Hematopoietic multipotent progenitor cell treated with erythropoietin and hydrocortisone succinate and interleukin-3 and kit ligand, for 4 days (in vitro differentiated cells): ENCODE measurements at regions not wholly inside any gene's neighbourhood (a gene's known extent, or its start where the extent isn't known, plus 50 kb on each side); places are given as distances from the start of the nearest gene placed in this dataset.

Experiments
- DNase-seq: peaks from one replicate; pipeline ENCODE4 v3.0.0-alpha.2; 2015

GRCh38 chr4:138611017-138611416, 368.9 kb upstream of the SLC7A11 start:
- no peak for DNase-seq

GRCh38 chr4:138609943-138610350, 367.8 kb upstream of the SLC7A11 start:
- DNase-seq: no peak

GRCh38 chr4:138604556-138604955, 362.4 kb upstream of the SLC7A11 start:
- no peak for DNase-seq

- DNase-seq: no peak
Observed at GRCh38 chr4:138602664-138603063, 360.5 kb upstream of the SLC7A11 start.

DNA sequence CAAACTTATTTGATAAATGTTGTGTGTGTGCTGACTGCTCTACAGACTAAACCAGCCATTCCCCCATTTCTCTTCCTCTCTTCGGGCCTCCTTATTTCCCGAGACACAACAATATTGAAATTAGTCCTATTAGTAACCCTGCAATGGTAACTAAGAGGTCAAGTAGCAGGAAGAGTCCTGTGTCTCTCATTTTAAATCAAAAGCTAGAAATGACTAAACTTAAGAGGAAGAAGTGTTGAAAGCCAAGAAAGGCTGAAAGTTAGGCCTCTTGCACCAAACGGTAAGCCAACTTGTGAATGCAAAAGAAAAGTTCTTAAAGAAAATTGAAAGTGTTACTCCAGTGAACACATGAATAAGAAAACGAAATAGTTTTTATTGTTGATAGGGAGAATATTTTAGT, 357.8 kb upstream of the SLC7A11 start:
- DNase-seq: no peak

DNA sequence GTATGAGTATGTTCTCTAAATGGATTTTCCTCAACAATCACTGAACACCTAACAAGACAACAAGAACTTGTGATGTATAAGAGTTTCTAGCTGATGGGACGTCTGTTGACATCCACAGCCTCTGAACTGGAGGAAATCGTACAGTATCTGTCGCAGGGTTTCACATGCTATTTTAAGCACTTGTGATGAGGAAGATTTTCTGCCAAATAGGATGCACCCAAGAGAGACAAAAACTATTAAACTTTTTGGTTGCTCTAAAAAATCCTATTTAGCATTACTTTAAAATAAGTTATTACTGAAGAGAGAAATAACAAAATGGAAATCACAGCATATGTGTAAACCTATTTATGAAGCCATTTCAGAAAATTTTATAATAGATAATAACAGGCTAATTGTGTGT, 356.1 kb upstream of the SLC7A11 start:
- no peak for DNase-seq

- no peak for DNase-seq
Observed at GRCh38 chr4:138596896-138597295, 354.7 kb upstream of the SLC7A11 start.

DNA sequence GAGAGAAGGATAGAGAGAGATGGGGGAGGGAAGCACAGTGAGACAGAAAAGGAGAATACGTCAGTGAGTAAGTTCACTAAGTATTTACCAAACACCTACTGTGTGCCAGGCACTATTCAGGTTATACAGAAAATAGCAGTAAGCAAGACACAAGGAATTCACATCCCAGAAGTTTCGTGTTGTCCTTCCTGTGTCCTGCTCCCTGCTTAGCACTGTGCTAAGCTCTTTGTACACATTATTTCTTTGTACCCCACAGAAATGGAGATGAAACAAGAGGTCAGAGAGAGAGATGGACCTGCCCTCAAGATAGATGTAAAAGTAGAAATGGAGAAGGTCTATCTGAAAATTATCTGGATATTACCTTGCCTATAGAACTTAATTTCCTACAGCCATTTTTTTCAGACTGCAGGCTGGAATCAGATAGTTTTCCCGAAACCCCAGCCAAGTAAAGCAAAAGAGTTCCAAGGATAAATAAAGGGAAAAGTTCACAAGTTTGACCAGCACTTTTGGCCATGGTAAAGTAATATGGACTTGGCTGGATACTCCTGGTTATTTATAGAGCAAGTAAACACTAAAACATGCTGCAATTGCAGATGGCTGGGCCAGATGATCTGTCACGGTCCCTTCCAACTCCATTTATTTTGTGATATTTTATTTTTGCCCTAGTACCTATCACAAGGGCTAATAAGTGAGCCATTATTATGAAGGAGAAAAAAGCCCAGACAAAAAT, 353.7 kb upstream of the SLC7A11 start:
- DNase-seq: no peak

DNA sequence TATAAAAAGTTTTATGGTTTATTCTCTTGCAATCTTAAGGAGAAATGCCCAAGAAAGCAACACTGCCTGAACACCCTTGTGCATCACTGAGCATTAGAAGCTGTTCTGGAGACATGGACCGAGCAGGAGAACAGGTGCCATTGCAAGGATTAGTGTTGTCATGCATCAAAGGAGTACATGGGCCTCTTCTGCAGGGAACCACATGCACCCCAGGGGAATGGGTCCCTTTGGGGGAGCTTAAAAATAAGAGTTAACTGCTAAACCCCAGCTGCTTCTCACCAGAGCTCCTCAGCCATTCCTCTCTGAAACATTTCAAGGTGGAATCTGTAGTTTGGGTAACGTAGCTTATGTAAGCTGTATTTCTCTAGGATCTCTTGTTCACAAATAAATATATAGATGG, 353.0 kb upstream of the SLC7A11 start:
- DNase-seq: no peak

DNA sequence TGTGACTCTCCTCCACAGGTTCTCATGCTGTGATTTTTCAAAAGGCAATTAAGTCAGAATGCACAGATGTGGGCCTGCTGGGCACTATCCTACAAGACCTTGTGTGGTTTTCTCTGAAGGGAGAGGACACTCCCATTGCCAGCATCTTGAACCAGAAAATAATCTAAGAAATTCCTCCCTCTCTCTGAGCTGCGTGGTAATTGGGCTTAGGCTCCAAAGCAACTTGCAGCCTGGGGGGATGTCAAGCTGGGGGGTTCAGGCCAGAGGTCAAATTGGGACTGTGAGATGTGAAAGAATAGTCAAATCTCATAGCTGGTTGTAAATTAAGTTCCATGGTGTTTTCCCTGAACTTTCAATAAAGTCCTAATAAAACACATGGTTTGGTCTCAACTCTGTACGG, 350.6 kb upstream of the SLC7A11 start:
- DNase-seq: no peak

DNA sequence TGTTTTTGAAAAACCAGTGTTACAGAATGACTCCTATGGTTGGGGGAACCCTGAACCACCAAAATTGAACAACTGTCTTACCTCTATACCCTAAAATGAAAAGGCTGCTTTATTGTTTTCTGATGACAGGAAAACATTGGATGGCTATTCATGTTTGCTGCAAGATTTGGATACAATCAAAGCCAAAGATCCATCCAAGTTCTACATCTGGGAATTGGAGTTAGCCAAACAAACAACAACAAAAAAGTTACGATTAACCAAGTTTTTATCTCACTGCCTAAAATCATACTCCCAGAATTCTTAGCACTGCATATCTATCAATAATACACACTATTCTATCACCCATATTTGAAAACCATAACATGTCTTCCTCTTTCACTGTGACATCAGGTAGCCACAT, 349.7 kb upstream of the SLC7A11 start:
- no peak for DNase-seq

DNA sequence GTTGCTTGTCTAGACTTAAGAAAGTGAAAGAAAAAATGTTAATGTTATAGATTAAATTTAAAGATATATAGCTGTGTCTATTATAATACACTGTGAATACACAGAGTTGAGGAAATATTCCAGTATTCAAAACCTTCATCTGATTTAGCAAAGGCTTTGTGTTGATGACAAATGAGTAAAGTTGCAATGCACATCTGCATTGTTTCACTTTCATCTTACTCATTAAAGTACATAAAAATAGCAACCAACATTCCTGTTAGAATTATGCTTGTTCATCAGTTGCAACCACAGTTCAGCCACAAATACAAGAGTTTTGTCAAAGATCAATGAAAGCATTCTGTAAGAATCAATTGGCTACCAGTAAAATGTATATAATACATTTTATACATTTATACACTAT, 346.4 kb upstream of the SLC7A11 start:
- no peak for DNase-seq

- no peak for DNase-seq
Observed at GRCh38 chr4:138579146-138579545, 337.0 kb upstream of the SLC7A11 start.

DNA sequence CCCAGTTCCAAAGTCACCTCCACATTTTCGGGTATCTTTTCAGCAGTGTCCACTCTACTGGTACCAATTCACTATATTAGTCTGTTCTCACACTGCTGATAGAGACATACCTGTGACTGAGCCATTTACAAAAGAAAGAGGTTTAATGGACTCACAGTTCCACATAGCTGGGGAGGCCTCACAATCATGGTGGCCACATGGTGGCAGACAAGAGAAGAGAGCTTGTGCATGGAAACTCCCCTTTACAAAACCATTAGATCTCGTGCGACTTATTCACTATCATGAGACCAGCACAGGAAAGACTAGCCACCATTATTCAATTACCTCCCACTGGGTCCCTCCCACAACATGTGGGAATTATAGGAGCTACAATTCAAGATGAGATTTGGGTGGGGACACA, 335.7 kb upstream of the SLC7A11 start:
- peak; percentile 11 for DNase-seq

DNA sequence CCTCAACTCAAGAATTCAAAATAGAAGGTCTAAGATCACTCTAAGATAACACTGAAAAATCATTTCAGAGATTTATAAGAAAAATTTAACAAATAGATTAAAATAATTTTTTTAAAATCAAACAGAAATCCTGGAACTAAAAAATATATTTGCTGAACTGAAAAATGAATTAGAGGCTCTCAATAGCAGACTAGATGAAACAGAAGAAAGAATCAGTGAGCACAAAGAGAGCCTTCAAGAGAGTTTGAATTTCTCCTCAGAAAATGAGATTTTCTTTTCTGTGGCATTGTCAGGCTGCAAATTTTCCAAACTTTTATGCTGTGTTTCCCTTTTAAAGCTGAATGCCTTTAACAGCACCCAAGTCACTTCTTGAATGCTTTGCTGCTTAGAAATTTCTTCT, 335.0 kb upstream of the SLC7A11 start:
- no peak for DNase-seq

DNA sequence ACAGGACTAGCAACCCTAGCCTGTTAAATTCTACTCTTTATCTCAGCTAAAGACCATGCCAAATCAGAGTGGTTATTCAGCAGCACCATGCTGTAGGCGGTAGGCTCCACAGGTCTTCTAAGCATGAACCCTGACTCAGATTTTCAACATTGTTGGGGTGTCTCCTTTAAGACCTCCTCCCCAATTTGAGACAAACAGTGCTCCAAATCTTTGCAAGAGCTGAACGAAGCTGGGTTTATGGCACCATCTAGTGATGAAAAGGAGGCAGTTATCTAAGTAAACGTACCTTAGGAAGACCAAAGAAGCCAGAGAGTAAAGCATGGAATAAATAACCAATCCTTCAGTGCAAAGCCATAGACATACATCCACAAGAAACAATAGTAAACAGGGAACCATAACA, 334.5 kb upstream of the SLC7A11 start:
- peak; percentile 43 for DNase-seq

GRCh38 chr4:138573246-138573645, 331.1 kb upstream of the SLC7A11 start:
- no peak for DNase-seq

DNA sequence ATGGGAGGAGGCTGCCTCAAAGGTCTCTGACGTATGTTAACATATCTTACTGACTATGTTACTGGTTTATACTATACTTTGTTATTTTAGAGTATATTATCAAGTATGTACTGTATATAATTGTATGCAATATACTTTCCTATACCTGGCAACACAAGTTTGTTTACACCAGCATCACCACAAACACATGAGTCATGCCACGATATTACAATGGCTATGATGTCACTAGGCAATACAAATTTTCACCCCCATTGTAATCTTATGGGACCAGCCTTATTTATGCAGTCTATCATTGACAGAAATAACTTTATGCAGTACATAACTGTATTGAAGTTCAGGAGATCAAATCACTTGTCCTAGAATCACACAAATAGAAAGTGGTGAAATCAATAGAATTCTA, 329.9 kb upstream of the SLC7A11 start:
- DNase-seq: no peak

DNA sequence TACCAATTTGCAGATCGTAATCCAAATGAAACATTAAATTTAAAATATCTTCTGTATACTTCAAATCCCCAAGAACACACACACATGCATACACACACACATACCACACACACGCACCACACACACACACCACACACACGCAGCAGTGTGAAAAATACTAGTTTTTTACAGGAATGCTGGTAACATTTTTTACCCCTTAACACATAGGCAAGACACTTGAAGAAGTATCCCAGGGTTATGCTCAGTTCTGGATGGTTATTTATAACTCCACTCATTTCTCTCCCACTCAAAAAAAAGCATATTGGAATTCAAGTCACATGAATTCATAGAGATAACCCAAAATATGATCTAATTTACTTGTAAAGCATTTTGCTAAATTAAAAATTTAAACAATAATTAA, 325.5 kb upstream of the SLC7A11 start:
- DNase-seq: no peak

DNA sequence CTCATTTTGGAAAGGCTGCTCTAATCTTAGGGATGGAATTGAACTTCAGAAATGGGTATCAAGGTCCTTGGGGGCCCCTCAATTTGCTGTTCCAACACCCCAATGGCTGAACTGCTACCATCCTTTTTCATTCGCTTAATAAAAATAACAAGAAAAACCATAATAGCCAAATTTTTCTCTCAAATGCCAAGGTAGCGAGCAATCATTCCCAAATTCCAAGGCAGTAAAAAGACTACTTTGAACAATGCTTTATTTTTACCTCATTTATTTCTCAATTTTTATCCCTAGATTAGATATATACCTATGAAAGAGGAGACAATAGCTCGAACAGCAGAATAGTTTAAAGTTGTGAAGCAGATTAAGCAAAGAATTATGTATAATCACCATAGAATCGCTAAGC, 323.4 kb upstream of the SLC7A11 start:
- DNase-seq: no peak

DNA sequence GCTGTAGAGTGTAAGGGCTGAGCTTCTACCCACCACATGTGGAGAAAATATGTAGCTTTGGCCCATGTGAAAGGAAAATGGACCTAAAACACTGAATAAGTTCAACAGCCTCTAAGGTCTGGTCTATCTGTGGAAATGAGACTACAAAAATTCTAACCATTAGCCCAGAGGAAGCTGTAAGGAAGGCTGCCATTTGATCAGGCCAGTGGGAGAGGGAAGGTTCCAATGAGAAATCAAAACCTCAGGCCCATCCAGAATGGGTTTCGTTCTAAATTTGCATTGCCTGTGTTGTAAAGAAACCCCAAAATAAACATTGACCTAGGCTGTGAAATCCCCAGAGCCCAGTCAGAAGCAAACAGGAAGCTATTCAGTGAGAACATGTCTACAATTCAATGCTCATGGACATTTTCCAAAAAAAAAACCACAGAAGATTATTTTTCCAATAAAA, 320.4 kb upstream of the SLC7A11 start:
- no peak for DNase-seq

DNA sequence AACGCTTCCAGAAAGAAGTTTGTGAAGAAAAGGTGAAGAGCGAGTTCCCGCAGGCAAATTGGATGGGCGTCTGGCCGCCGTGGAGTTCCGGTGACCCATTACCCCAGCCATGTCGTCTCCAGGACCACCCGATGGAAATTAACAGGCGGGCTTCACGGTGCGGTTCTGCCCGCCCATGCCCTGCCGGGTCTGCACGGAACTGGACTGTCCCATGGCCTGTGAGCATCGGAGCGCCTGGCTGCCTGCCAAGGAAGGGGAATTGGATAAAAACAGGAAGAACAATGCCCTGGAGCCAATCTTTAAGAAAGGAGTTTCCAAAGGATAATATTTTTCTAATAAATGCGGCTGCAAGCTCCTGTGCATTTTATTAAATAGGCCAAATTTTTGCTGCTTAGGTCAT, 319.8 kb upstream of the SLC7A11 start:
- no peak for DNase-seq

DNA sequence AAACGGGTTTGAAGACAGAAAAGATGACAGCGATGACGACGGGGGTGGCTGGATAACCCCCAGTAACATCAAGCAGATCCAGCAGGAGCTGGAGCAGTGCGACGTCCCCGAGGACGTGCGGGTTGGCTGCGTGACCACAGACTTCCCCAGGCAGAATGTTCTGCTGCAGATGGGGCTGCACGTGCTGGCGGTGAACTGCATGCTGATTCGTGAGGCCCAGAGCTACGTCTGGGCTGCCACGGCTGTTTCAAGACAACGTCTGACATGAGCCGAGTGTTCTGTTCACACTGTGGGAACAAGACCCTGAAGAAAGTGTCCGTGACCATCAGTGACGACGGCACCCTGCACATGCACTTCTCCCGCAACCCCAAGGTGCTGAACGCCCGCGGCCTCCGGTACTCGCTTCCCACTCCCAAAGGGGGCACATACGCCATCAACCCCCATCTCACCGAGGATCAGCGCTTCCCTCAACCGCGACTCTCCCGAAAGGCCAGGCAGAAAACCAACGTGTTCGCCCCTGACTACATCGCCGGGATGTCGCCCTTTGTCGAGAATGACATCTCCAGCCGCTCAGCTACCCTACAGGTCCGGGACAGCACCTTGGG, 319.2 kb upstream of the SLC7A11 start:
- DNase-seq: no peak

DNA sequence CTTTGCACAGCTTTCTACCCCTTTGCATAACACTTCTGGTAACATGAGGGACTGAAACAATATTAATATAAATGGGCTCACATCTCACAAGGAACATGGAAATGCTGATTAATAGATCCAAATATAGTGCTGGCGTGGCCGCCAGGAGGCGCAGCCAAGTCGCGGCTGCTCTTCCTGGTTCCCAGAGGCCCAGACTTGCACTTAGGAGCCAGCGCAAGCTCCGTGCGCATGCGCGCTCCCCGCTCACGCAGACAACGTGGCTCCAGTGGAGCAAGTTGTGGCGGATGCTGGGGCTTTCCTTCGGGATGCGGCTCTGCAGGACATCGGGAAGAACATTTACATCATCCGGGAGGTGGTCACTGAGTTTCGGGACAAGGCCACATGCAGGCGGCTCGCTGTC, 318.3 kb upstream of the SLC7A11 start:
- peak; percentile 4 for DNase-seq

DNA sequence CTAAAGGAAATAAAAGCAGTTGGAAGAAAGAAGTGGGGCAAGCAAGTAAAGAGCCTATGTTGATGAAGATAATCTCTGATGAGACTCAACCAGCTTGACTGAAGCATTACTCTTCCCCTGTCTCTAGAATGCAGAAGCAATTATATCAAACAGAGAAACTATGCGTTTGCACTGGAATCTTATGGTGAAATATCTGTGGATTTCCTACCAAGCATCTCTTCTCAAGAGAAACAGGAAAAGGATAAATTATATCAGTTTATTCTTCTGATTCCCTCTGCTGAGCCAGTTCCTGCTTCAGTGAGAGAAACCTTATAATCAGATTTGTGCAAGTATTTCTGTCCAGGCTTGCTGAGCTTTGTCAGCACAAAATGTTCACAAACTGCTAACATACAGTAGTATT, 316.7 kb upstream of the SLC7A11 start:
- no peak for DNase-seq
